ENCODE measurements at regions not wholly inside any gene's neighbourhood (a gene's known extent, or its start where the extent isn't known, plus 50 kb on each side); places are given as distances from the start of the nearest gene placed in this dataset.

DNA sequence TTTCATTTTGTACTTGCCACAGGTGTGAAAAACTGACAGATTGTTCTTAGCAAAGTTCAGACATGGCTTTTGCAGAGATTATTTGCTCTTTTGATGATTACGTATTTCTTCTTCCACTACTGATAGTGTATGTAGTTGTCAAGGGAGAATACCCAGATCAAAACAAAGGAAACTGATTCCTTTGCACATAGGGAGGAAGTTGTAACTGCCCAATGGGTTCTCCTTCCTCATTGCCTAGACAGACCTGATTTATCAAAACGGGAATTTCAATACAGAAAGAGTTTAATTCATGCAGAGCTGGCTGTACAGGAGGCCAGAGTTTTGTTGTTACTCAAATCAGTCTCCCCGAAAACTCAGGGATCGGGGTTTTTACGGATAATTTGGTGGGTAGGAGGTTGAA, 214.7 kb downstream of the BCAS1 start:
- TF ChIP-seq EZH2 (IDR thresholded peaks at IDR 0.05) (no peak), POLR2AphosphoS5 (IDR thresholded peaks at IDR 0.05; ENCODE audit: borderline replicate concordance, low read depth, low read length) (no peak), FOXP2 (optimal IDR thresholded peaks at IDR 0.05; ENCODE audit: control extremely low read depth, extremely low read length, insufficient read depth) (no peak)

Data from SK-N-MC (cell line).